GM03348 (cell line): ENCODE measurements at regions not wholly inside any gene's neighbourhood (a gene's known extent, or its start where the extent isn't known, plus 50 kb on each side); places are given as distances from the start of the nearest gene placed in this dataset.

Source experiments
- DNase-seq: peaks from one replicate; pipeline ENCODE4 v3.0.0; 2012; ENCODE audit warnings: low spot score

DNA sequence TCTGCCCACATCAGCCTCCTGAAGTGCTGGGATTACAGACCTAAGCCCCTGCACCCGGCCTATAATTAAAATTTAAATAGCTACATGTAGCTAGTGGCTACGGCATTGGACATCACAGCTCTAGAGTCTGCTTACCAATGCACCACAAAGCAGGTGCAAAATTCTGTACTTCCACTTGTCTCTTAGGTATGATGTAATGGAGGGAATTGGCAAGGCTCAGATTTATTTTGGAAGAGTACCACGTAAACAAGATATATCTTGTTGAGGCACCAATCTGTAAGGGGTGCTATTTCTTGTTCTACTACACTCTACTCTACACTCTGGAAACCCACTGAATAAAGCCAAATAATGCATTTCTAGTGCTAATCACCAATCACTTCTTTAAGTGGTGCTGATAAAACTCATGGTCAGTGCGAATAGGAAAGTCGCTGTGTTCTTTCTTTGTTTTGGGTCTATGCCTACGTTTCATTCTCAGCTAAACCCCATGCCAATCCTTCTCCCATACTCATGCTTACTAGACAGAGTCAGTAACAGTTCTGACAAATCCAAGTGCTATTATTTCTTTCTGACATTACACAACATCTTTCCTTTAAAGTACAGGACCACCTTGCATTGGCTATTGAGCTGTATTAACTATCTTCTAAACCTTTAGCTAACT lies 92.3 kb downstream of the GC start:
- no peak for DNase-seq

DNA sequence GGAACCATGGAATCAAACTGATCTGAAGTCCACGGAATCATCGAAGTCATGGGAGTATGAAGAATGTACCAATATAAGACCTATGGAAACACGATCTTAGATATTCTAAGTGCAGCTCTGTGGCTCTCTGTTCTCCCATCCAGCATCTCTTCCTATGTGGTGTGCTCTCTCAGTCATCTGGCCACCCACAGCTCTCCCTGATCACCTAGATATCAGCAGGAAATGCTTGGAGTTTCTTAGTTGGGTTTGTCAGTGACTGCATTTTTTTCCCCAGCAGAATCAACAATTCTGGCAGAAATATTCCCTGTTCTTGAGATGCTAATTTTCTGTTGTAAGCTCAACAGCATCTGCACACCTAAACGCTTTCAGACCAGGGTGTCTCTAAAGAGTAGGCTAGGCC lies 94.1 kb downstream of the GC start:
- DNase-seq = no peak

GRCh38 chr4:71687056-71687455 lies 96.8 kb downstream of the GC start:
- no peak for DNase-seq

DNA sequence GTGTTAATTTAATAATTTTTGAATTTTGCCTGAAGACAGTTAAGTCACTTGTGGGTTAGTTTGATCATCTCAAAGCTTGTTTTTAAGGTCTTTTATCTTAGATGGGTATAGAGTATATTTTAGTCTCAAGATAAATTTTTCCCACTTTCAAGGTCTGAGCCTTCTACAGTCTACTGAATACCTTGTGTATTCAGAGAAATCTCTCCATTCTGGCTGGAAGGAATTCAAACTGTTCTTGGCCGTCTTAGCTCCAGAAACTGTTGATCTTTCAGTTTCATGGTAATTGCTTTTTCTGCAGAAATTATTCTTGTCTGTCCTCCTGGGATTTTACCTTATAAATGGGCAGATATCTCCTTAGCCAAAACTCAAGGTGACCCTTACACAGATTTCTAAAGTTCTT lies 97.9 kb downstream of the GC start:
- no peak for DNase-seq

GRCh38 chr4:71683309-71683708 lies 100.6 kb downstream of the GC start:
- no peak for DNase-seq

DNA sequence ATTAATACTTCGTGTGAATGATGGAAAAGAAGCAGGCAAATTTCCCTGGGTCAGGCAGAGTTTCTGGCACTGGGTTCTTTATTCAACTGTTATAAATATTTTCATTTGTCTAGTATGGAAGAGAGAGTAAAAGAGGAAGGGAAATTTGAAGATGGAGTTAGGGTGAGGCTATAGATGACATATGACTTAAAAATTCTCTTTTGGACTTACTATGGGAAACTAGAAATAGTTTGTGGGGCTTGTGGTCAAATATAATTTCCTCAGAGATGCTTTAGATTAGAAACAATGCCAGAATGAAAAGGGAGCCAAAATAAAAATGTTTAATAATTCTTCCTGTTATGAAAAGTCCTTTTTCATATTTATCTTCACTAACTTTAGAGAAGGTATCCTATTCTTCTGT lies 103.2 kb downstream of the GC start:
- peak; percentile 44 for DNase-seq

GRCh38 chr4:71677568-71677967 lies 106.3 kb downstream of the GC start:
- DNase-seq = no peak

- DNase-seq = no peak
Measured at GRCh38 chr4:71669291-71669690, 114.6 kb downstream of the GC start.

GRCh38 chr4:71665358-71665757 lies 118.5 kb downstream of the GC start:
- no peak for DNase-seq

GRCh38 chr4:71664366-71664765 lies 119.5 kb downstream of the GC start:
- DNase-seq = no peak

DNA sequence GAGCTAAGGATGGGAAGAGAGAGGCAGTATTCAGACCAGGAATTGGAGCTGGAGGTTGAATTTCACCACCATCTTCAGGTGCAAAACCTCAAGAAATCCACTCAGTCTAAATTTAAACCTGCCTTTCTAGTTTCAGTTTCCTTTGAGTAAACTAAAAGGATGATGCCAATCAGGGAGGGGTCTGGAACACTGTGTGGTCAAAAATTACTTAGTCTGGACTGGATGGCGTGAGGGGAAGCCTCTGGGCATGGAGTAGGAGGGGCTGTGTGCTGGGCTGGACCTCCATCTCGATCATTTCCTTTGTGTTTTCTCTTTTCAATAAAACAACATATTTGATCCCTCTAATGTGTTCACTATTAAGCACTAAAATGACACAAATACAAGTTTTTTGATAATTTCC lies 120.1 kb downstream of the GC start:
- DNase-seq = no peak

DNA sequence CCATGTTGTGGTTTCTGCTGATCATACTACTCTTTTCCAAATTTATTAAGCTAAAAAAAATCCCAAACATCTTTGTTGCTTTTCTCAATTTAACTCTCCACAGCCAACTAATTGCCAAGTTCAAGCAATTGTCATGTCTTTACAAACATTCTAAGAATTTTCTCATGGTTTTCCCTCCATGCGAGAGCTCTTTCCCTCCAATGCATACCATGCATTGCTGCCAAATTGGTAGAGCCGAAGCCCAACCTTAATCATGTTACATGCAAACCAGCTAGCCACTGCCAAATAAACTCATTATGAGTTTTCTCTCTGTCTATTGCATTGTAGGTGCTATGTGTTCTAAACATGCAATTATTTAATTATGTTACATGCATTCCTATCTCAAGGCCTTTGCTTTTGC lies 123.9 kb downstream of the GC start:
- DNase-seq = no peak

DNA sequence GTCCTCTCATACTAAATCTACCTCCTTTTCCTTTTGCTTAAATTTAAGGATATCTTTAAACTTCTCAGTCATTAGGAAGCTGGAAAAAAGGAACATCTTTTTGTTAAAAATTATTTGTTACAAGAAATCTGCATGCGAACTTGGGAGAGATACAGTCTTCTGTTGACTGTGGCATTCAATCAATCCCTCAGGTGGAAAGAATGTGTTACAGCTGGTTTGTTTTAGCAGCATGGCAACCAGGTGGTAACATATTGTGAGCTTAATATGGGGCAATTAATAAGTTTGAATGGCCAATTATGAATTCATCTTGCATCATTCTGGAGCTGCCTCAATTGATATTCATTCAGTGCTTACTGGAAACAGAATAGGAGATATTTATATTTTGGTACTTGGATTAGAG lies 135.0 kb downstream of the GC start:
- no peak for DNase-seq

DNA sequence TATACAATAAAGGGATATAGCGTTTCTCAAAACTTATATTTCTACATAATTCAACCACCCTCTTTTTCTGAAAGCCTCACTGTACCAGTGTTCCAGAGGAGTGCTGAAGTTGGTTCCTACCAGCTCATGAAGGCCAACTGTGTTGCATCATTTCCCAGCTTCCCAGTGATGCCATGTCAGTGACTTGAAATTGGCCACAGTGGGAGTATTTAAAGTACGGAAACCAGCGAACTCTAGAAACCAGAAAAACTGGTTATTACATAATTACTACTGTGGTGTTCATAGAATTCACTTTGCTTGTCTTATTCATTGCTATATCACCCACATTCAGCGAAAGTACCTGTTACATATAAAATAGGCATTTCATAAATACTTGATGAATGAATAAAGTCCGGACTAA lies 135.4 kb downstream of the GC start:
- no peak for DNase-seq

- no peak for DNase-seq
Measured at GRCh38 chr4:71639380-71639779, 144.5 kb downstream of the GC start.

GRCh38 chr4:71635139-71635748 lies 148.6 kb downstream of the GC start:
- no peak for DNase-seq

DNA sequence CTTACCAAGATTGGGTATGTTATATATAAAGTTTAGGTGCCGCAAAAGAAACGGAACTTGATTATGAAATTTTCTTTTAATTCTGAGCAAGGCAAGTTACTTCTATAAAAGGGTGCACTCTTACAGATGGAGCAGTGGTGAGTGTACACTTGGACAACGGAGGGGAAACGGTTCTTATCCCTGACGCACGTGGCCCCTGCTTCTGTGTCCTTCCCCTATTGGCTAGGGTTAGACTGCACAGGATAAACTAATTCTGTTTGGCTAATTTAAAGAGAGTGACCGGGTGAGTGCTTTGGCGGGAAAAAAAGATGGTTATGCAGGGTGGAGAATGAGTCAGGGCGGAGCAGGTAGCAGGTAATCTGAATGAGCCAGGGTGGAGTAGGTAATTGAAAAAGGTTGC lies 149.5 kb downstream of the GC start:
- DNase-seq = no peak

DNA sequence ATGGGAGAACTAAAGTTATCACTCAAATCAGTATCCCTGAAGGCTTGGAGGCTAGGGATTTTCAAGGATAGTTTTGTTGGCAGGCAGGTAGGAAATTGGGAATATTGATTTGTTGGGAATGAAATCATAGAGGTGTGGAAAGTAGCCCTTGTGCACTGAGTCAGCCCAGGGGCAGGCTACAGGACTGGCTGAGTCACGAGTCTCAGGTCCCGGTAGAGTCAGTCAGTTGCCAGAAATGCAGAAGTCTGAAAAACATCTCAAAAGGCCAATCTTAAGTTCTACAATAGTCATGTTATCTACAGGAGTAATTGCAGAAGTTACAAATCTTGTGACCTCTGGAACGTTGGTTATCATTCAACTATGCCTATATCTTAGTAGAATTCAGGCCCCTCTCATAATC lies 153.1 kb downstream of the GC start:
- no peak for DNase-seq

DNA sequence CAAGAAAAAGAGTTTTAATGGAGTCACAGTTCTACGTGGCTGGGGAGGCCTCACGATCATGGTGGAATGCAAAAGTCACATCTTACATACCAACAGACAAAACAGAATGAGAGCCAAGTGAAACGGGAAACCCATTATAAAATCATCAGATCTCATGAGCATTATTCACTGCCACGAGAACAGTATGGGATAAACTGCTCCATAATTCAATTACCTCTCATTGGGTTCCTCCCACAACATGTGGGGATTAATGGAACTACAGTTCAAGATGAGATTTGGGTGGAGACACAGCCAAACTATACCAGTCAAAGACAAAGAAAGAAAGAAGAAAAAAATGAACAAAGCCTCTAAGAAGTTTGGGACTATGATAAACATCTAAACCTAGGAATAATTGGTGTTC lies 158.9 kb downstream of the GC start:
- DNase-seq = no peak
